GM12892 (cell line): ENCODE measurements at regions not wholly inside any gene's neighbourhood (a gene's known extent, or its start where the extent isn't known, plus 50 kb on each side); places are given as distances from the start of the nearest gene placed in this dataset.

Source experiments
- POLR2A ChIP-seq: IDR thresholded peaks from 2 replicates; pipeline ENCODE4 v1.6.1; 2011; ENCODE audit warnings: low read depth, low read length, control low read depth
- POLR2AphosphoS5 ChIP-seq: IDR thresholded peaks from 2 replicates; pipeline ENCODE4 v1.6.1; 2011; ENCODE audit warnings: low read depth, low read length, control low read depth

- no peak for TF ChIP-seq POLR2A
- no peak for TF ChIP-seq POLR2AphosphoS5
Observed at GRCh38 chr2:198857246-198857645, 600.5 kb downstream of the SATB2 start.
